SK-N-SH (cell line): ENCODE measurements at regions not wholly inside any gene's neighbourhood (a gene's known extent, or its start where the extent isn't known, plus 50 kb on each side); places are given as distances from the start of the nearest gene placed in this dataset.

Source experiments
- CTCF ChIA-PET: fragments of 300-600, 350-600 bp; formaldehyde crosslinking; extraction: SDS; loops from one replicate; lab custom pipeline; 2021; lab: Yijun Ruan, JAX
- POLR2A ChIA-PET: fragments of 350-600 bp; sonication (Branson Sonifier 250); formaldehyde crosslinking; extraction: SDS; loops from one replicate; lab custom pipeline; 2020; ENCODE audit warnings: antibody characterized with exemption, inconsistent platforms; lab: Yijun Ruan, JAX
- DNase-seq: peaks from one replicate; pipeline ENCODE4 v3.0.0; 2012
- H2AFZ ChIP-seq: fragments of 200-600 bp; sonication (generic); 2 replicates; pipeline ENCODE4 v1.8.1; 2016; ENCODE audit warnings: antibody characterized with exemption, mild to moderate bottlenecking, low read depth
- H3F3A ChIP-seq: fragments of 200-600 bp; sonication (generic); replicated peaks from 2 replicates; pipeline ENCODE3; 2016; ENCODE audit warnings: antibody characterized with exemption, mild to moderate bottlenecking; ENCODE audit not compliant: insufficient read depth
- H3K27ac ChIP-seq, 2 experiments: fragments of 200-500 bp in 1 of 2; fragments of 200-600 bp in 1 of 2; sonication (Bioruptor generic) in 1 of 2; sonication (generic), shearing (Covaris generic) in 1 of 2; 2 replicates each; pipeline versions ENCODE4 v1.5.1 to v1.6.1; 2014 to 2016; ENCODE audit warnings: low read depth in 2 of 2, inconsistent platforms in 1 of 2, low read length in 1 of 2, mild to moderate bottlenecking in 1 of 2, mixed read lengths in 1 of 2
- H3K27me3 ChIP-seq: fragments of 200-600 bp; sonication (generic), shearing (Covaris generic); 2 replicates; pipeline ENCODE4 v1.6.1; 2016; ENCODE audit warnings: mixed run types; ENCODE audit not compliant: insufficient read depth
- H3K36me3 ChIP-seq, 2 experiments: fragments of 200-500 bp in 1 of 2; fragments of 200-600 bp in 1 of 2; sonication (Bioruptor generic) in 1 of 2; sonication (generic) in 1 of 2; replicated peaks in 1 of 2; 2 replicates each; pipeline versions ENCODE3 to v1.5.1; 2014 to 2016; ENCODE audit warnings: low read length in 1 of 2, mild to moderate bottlenecking in 1 of 2; ENCODE audit not compliant: insufficient read depth in 2 of 2, control insufficient read depth in 1 of 2
- H3K4me1 ChIP-seq, 2 experiments: fragments of 200-500 bp in 1 of 2; fragments of 200-600 bp in 1 of 2; sonication (Bioruptor generic) in 1 of 2; sonication (generic), shearing (Covaris generic) in 1 of 2; 2 replicates each; pipeline versions ENCODE4 v1.5.1 to v1.6.1; 2014 to 2016; ENCODE audit warnings: low read depth in 1 of 2, low read length in 1 of 2, mixed run types in 1 of 2; ENCODE audit not compliant: insufficient read depth in 2 of 2, control insufficient read depth in 1 of 2
- H3K4me2 ChIP-seq: fragments of 200-600 bp; sonication (generic), shearing (Covaris generic); 2 replicates; pipeline ENCODE4 v1.6.1; 2017; ENCODE audit warnings: mixed run types
- H3K4me3 ChIP-seq, 2 experiments: fragments of 200-500 bp in 1 of 2; fragments of 200-600 bp in 1 of 2; sonication (Bioruptor generic) in 1 of 2; sonication (generic), shearing (Covaris generic) in 1 of 2; 2 replicates each; pipeline versions ENCODE4 v1.5.1 to v1.8.1; 2014 to 2016; ENCODE audit warnings: low read depth in 2 of 2, inconsistent platforms in 1 of 2, low read length in 1 of 2, mild to moderate bottlenecking in 1 of 2, mixed read lengths in 1 of 2, moderate library complexity in 1 of 2
- H3K79me2 ChIP-seq: fragments of 200-600 bp; sonication (generic); 2 replicates; pipeline ENCODE4 v1.8.1; 2017; ENCODE audit warnings: mild to moderate bottlenecking; ENCODE audit not compliant: insufficient read depth
- H3K9ac ChIP-seq: fragments of 200-600 bp; sonication (generic); 2 replicates; pipeline ENCODE4 v1.6.1; 2017; ENCODE audit warnings: mixed run types
- H3K9me2 ChIP-seq: fragments of 200-600 bp; sonication (generic); 2 replicates; pipeline ENCODE4 v1.6.1; 2017; ENCODE audit warnings: mixed run types
- H3K9me3 ChIP-seq: fragments of 200-600 bp; sonication (generic); 2 replicates; pipeline ENCODE4 v1.6.1; 2017; ENCODE audit warnings: mixed run types, mild to moderate bottlenecking, moderate library complexity
- H4K20me1 ChIP-seq: fragments of 200-600 bp; sonication (generic); 2 replicates; pipeline ENCODE4 v1.6.1; 2017; ENCODE audit warnings: mild to moderate bottlenecking, mixed run types; ENCODE audit not compliant: insufficient read depth
- CTCF ChIP-seq: fragments of 200-600 bp; sonication (generic); IDR thresholded peaks from 2 replicates; pipeline ENCODE4 v1.6.1; 2017; ENCODE audit warnings: antibody characterized with exemption, mild to moderate bottlenecking, moderate library complexity
- ELF1 ChIP-seq: IDR thresholded peaks from 2 replicates; pipeline ENCODE4 v1.4.0; 2012
- EP300 ChIP-seq, 2 experiments: IDR thresholded peaks; 2 replicates each; pipeline versions ENCODE4 v1.4.0 to v1.6.1; 2012; ENCODE audit warnings: borderline replicate concordance in 1 of 2, low read depth in 1 of 2, low read length in 1 of 2
- EZH2phosphoT487 ChIP-seq: fragments of 200-600 bp; sonication (generic); IDR thresholded peaks from 2 replicates; pipeline ENCODE4 v1.6.1; 2017; ENCODE audit warnings: low read depth, mixed run types, mild to moderate bottlenecking, antibody characterized with exemption, moderate library complexity, borderline replicate concordance
- FOXM1 ChIP-seq: IDR thresholded peaks from 2 replicates; pipeline ENCODE4 v1.4.0; 2012; ENCODE audit warnings: low read depth, mild to moderate bottlenecking
- GABPA ChIP-seq: IDR thresholded peaks from 2 replicates; pipeline ENCODE4 v1.4.0; 2012; ENCODE audit warnings: low read depth, mild to moderate bottlenecking
- MEF2A ChIP-seq: IDR thresholded peaks from 2 replicates; pipeline ENCODE4 v1.4.0; 2012; ENCODE audit warnings: low read depth, borderline replicate concordance
- NRF1 ChIP-seq: IDR thresholded peaks from 2 replicates; pipeline ENCODE4 v1.6.1; 2012; ENCODE audit warnings: low read depth, mild to moderate bottlenecking, low read length
- RCOR1 ChIP-seq: fragments of 150-350 bp; IDR thresholded peaks from 2 replicates; pipeline ENCODE4 v1.6.1; 2017; ENCODE audit warnings: antibody characterized with exemption, low read length
- TAF1 ChIP-seq: IDR thresholded peaks from 2 replicates; pipeline ENCODE4 v1.6.1; 2012; ENCODE audit warnings: low read depth, mild to moderate bottlenecking, low read length, moderate library complexity, borderline replicate concordance
- TCF12 ChIP-seq: IDR thresholded peaks from 2 replicates; pipeline ENCODE4 v1.4.0; 2012
- TEAD4 ChIP-seq: IDR thresholded peaks from 2 replicates; pipeline ENCODE4 v1.4.0; 2012; ENCODE audit warnings: mild to moderate bottlenecking, borderline replicate concordance; ENCODE audit not compliant: insufficient read depth
- YY1 ChIP-seq: IDR thresholded peaks from 2 replicates; pipeline ENCODE4 v1.4.0; 2012; ENCODE audit warnings: low read depth, mild to moderate bottlenecking
- WGBS: methylation state at CpG from one replicate; pipeline ENCODE4 v1.1.6; 2017; ENCODE audit warnings: low lambda C conversion rate; 5-methylcytosine and 5-hydroxymethylcytosine counted together
- TF ChIP-seq, protein P1 (sequence below): fragments of 150-350 bp; IDR thresholded peaks from 2 replicates; pipeline ENCODE4 v1.6.1; 2017; ENCODE audit warnings: antibody characterized with exemption, low read length, low read depth, borderline replicate concordance

GRCh38 chr6:141290941-141291721, 841.6 kb upstream of the GJE1 start (continued):
- TF ChIP-seq CTCF (no peak), GABPA (no peak), MEF2A (no peak), TCF12 (no peak), ELF1 (no peak)

- H3K79me2 ChIP-seq, result no peaks in the 10 kb centered on the region
- no peak for TF ChIP-seq TEAD4
- TF ChIP-seq FOXM1, result no peak
- TF ChIP-seq, protein P1, sequence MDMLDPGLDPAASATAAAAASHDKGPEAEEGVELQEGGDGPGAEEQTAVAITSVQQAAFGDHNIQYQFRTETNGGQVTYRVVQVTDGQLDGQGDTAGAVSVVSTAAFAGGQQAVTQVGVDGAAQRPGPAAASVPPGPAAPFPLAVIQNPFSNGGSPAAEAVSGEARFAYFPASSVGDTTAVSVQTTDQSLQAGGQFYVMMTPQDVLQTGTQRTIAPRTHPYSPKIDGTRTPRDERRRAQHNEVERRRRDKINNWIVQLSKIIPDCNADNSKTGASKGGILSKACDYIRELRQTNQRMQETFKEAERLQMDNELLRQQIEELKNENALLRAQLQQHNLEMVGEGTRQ, result no peak
- TF ChIP-seq MEF2A, result no peak
- TF ChIP-seq NRF1, result no peak
- no peak overlapping the region for H2AFZ ChIP-seq
- DNase-seq, result no peak
- no peaks in the 10 kb centered on the region for H3K36me3 ChIP-seq
- no peaks in the 10 kb centered on the region for H3K4me1 ChIP-seq
- ChIA-PET POLR2A (no interaction called here), CTCF (no interaction called here)
- WGBS, result 47% methylated on average over 3 of the region's 5 CpGs
- H3F3A ChIP-seq, result no peaks in the 10 kb centered on the region
- H3K9ac ChIP-seq, result no peak overlapping the region
- no peaks in the 10 kb centered on the region for H4K20me1 ChIP-seq
- no peak overlapping the region for H3K4me3 ChIP-seq
- no peak overlapping the region for H3K27ac ChIP-seq
- H3K9me3 ChIP-seq, result no peaks in the 10 kb centered on the region
- no peak overlapping the region for H3K4me2 ChIP-seq
- no peaks in the 10 kb centered on the region for H3K27me3 ChIP-seq
- H3K9me2 ChIP-seq, result no peaks in the 10 kb centered on the region
Measured at GRCh38 chr6:141288947-141289346, 843.8 kb upstream of the GJE1 start.

- Histone ChIP-seq H2AFZ (no peak overlapping the region), H3K4me2 (no peak overlapping the region)
- POLR2A ChIA-PET, result no interaction called here
- no peak for DNase-seq
- TF ChIP-seq RCOR1, result no peak
- no peak for TF ChIP-seq EP300 (IDR thresholded peaks at IDR 0.05; ENCODE audit: borderline replicate concordance in 1 of 2, low read depth in 1 of 2, low read length in 1 of 2)
- TF ChIP-seq EZH2phosphoT487, result no peak
- TF ChIP-seq YY1, result no peak
- no peak for TF ChIP-seq TAF1
- TF ChIP-seq, all 33 proteins: peak for 0
- H3K9ac ChIP-seq, result no peak overlapping the region
- H3K79me2 ChIP-seq, result no peaks in the 10 kb centered on the region
- no peaks in the 10 kb centered on the region for H3F3A ChIP-seq
- H3K36me3 ChIP-seq, result no peaks in the 10 kb centered on the region
- no peak overlapping the region for H3K27ac ChIP-seq
- H3K4me1 ChIP-seq, result no peaks in the 10 kb centered on the region
- CTCF ChIA-PET, result no interaction called here
- H3K4me3 ChIP-seq, result no peak overlapping the region
- WGBS, result 4% methylated on average over 1 of the region's 1 CpG
- H3K9me3 ChIP-seq, result no peaks in the 10 kb centered on the region
- H3K9me2 ChIP-seq, result no peaks in the 10 kb centered on the region
- H3K27me3 ChIP-seq, result no peaks in the 10 kb centered on the region
- H4K20me1 ChIP-seq, result no peaks in the 10 kb centered on the region
Measured at GRCh38 chr6:141282263-141282662, 850.5 kb upstream of the GJE1 start.
